OCI-M1 (cell line): ENCODE measurements at regions not wholly inside any gene's neighbourhood (a gene's known extent, or its start where the extent isn't known, plus 50 kb on each side); places are given as distances from the start of the nearest gene placed in this dataset.
A peak's percentile ranks its signal among the peaks of the same experiment; 100 is the strongest.

Experiments used
- DNase-seq: peaks from one replicate; lab custom pipeline; 2025; lab: John Stamatoyannopoulos, UW

DNA sequence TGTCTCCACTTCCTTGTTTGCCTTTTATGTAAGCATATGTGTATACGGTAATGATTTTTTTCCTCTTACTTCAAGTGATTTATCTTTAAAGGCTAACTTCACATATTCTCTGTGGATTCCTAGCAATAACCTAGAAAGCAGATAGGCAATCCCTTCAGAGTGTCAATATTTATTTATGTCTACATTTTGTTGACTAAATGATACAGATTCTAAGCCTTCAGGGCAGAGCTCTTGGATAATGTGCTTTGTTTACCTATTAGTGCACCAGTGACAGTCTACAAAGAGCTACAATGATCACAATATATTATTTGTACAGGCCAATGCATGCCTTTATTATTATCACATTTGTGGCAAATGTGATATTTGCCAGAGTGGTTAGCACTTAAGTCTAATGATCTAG lies 406.2 kb downstream of the EFNB2 start:
- no peak for DNase-seq

DNA sequence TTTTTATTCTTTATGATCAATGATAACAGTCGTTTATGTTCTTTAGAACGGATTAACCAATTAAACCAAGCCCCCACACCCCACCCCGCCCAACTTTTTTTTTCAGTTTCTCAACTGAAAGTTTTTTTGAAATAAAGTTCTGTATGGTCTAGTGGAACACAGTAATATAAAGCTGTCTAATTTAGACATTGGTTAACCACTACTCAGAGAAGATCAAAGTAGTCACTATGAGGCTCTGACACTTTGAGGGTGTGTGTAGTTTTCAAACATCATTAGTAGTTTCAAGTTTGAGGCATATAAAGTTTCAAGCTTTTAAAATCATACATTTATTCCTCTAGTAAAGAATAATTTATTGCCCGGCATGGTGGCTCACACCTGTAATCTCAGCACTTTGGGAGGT lies 413.2 kb downstream of the EFNB2 start:
- no peak for DNase-seq

DNA sequence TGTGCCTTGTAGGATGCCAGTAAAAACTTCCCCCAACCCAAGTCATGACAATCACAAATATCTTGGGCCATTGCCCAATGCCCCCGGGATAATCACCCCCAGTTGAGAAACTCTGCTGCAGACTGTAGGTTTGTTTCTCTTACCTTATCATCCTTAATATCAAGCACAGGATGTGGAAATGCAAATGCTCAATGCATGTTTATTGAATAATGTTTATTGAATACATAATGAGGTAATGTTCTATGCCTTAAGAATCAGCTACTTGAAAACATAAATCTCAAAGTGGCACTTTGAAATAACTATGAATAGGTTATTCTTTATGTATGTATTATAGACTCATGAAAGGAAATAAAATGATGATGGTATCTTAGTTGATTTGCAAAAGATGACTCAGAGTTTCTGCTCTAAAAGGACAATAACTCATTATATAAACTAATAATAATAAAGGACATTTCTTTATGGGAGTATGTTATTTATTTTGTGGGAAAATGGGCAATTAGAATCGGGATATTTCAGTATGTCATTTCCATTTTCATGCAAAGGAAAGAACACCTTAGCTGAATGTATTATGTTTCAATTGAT lies 414.2 kb downstream of the EFNB2 start:
- DNase-seq = no peak

DNA sequence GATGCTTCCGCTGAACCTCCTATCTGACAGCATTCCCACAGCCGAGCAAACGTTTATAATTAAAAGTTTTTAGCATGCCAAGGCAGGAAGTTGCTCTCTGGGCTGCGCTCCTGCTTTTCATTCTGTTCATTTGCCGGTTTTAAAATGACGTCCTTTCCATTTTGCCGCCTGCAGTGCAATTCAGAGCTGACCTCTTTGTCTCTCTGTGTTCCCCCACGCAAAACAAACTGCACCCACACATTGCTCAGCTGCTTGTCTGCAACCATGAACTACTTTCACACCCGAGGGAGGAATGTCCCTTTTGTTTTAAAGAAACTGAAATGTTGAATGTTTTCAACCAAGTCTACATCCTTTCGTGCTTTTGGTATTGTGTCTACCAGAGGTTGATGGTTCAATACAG lies 416.5 kb downstream of the EFNB2 start:
- no peak for DNase-seq

DNA sequence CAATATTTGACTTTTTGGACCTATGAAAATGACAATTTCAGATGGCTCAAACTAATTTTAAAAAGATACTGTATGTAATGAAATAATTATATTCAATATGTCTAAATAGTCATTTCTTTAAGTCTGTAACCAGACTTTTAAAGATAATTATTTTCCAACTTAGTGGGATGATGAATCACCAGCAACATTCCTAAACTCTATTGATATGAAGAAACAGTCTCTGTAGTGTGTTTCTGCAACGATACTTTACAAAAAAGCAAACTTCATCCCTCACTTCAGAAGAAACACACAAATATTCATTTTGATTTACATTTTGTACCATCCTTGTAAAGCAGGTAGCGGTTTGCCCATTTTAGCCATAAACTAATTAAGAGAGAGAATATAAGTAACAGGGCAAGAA lies 417.4 kb downstream of the EFNB2 start:
- DNase-seq = no peak

DNA sequence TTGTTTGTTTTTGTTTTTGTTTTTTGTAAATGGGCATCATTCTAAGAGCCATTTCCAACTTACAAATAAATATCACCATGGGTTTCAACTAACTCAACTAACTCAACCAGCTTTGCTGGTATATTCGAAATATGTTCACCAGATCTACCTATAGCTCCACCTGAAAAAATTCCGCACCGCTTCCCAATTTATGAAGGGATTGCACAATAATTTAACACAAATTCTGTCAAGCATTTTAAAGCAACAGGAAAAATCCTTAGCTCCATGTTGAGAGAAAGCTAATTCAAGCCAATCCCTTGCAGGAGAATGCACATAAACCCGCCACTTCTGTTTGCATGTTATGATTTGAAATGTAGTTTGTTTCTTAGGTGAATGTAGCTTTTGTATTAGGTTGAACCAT lies 417.8 kb downstream of the EFNB2 start:
- no peak for DNase-seq

DNA sequence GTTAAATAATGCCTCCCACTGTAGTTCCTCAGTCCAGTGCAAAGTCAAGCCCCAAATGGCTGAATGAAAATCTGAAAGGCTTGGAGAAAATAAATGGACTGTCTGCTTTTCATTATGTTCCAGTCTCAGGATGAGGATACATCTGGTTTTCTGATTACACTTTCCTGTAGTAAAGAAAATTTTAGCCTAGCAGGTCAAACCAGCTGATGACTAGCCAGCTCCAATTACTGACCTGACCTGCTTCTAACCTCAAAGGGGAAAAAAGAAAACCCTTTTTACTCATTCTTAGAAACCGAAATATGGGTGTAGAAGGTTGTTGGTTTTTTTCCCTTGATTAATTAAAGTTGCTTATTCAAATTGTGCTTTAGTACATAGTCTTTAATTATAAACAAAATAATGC lies 418.4 kb downstream of the EFNB2 start:
- no peak for DNase-seq

DNA sequence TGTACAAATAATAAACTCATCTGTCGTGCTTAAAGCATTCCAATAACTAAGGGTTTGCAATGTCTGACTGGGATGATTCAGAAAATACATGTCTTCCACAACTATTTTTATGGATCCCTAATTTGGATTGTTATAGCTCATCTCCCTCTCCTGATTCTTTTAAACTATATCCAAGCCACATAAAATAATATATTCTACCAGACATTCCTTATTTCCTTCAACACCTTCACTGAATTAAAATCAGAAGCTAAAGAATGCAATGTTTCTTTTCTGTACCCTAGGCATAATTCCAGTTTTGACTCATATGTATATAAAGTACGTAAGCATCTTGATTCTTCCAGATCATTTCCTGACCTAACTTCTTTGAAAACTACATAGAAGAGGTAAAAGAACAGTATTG lies 420.4 kb downstream of the EFNB2 start:
- no peak for DNase-seq

DNA sequence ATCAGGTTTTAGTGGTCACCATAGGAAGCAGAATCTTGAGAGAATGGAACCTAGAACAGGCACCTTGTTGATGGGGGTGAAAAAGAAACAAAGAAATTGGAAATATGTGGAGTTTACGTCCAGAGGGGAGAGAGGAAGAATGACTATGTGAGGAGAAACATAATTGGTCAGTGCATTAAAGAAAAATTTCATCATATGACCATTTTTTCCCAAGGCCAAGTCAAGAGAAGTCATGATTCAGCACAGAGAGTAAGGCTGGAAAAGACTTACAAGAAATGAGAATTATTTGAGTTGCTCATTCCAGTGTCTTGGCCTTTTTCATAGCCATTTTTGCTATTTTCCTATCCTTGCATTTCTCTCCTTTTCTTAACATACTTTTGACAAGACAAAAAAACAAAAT lies 421.7 kb downstream of the EFNB2 start:
- DNase-seq = no peak

DNA sequence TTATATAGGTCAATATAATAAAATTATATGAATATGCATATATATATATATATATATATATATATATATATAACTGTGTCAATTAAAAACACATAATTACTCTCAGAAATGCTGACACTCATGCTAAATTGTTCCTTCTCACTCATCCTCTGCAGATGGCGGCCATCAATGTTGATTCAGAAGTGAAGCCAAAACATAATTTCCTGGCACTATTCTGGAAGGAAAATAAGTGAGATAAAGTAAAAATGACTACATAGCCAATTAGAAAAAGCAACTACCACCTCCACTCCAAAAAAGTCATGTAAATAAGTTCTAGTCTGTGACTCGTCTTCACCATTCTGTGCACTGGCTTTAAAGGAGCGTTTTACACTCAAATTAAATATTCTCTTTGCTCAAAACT lies 423.3 kb downstream of the EFNB2 start:
- DNase-seq = no peak

DNA sequence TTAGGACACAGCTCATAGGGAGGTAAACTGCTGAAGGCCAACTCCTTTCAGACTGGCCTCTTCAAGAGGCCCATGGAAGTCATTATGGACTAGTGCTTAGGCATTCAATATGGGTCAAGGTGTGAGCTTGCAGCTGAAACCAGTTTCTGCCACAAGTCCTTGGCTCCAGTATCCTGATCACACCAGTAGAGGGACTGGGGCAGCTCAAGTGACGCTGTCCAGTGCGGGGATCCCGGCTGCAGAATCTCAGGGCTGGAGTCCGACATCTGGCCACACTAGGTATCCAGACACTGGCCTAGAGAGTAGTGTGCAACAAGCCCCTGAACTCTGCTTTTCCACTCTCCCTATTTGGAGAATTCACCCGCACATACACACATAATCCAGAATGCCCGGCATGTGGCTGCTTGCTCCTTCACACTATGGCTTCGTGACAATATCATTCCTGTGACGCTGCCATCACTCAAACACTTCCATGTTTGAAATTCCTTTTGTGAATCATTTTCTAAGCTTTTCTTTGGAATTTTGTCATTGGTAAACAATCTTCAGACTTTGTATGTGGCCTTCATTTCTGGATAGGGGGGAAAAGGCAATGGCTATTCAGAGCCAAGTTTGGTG lies 425.1 kb downstream of the EFNB2 start:
- DNase-seq = no peak

DNA sequence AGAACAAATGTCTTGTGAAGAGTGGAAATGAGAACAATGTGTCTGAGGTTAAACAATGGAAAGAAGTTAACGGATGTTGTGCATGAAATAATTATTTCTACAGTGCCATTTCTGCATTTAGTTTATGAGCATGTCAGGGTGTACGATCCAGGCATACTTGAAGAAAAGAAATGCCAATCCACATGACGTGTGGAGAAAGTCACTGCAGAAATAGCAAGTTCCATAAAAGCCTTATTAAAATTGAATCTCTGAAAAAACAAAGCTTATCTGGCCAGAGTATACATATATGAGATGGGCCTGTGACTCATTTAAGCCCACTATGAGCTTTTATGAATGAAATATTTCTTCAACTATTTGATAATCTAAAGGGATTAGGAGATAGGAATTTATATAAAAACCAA lies 426.1 kb downstream of the EFNB2 start:
- DNase-seq = no peak

DNA sequence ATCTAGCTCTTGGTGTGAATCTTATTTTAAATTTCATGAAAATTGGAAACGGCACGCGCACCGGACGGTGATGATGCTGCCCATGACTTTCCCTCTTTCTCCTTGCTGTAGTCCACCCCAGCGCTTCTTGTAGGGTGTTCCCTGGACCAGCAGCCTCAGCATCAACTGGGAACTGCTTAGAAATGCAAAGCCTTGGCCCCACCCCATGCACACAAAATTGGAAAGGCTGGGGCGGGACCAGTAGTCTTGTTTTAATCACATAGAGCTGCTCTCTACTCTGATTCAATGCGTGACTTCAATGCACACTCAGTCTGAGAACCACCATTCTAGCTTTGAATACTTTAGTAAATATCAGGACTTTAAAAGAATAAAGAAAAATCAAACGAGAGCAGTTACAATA lies 427.1 kb downstream of the EFNB2 start:
- no peak for DNase-seq

DNA sequence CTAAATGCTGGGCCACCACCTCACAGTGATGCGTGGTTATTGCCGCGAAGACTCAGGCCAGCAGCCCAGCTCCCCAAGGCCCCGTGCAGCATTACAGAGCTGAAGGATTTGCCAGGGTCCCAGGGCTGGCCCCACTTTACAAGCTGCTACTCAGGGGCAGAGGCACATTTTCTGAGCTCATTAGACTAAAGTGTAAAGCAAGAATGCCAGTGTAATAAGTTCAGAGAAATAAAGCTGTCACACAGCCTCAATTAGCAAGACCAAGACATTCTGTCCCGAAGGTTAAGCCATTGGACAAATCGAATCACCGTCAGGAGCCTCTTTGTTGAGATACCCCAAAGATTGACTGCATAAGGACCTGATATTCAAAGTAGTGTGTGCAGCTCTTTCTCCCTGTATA lies 428.4 kb downstream of the EFNB2 start:
- no peak for DNase-seq

DNA sequence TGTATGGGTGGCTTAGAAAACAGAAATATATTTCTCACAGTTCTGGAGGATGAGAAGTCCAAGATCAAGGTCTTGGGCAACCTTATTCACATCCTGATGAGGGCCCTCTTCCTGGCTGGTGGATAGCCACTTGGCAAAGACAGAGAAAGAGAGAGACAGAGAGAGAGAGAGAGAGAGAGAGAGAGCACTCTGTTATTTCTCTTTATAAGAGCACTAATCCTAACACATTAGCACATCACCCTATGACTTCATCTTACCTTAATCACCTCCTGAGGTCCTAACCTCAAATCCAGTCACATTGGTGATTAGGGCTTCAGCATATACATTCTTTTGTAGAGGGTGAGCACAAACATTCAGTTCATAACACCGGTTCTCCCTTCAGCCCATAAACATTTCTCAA lies 430.3 kb downstream of the EFNB2 start:
- DNase-seq = no peak

DNA sequence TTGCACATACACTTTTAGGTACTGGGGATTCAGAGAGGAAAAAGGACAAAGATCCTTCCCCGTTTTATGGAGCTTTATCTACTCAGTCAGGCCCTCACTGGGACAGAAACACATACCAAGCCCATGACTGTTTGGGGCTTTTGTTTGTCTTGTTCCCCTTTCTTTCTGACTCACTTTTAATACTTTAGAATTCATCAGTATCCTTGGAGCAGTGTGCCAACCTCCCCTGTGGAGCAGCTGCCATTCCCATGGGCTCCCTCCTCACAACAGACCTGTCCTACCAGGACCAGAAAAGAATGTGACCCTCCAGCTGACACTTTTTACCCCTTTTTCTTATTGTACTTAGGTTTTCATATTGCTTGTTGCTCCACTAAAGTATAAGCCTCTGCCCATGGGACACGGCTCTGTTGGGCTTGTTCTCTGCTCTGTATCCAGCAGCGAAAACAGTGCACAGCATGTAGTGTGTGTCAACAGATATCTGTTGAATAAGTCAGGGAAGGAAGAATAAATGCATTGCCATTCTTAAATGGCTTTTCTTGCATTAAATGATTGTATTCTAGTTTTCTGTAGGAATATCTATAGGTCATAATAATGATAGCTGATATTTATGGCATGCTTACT lies 431.1 kb downstream of the EFNB2 start:
- DNase-seq = peak; percentile 12

DNA sequence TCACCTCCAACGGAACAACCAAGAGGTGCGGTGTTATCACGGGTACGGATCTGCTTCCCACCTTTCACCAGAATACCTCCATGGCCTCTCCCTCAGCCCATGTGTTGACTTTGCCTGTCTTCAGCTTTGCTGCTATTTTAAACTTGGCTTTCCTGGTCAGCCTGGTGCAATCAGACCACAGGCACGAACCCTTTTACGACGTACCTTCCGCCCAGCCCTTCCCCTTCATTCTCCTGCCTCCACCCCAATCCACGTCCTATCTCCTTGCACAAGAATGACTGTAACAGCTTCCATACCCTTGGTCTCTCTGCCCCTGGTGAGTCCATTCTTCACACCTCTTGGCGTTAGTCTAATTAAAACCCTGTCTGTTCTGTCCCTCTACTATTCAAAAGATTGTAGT lies 431.7 kb downstream of the EFNB2 start:
- no peak for DNase-seq

DNA sequence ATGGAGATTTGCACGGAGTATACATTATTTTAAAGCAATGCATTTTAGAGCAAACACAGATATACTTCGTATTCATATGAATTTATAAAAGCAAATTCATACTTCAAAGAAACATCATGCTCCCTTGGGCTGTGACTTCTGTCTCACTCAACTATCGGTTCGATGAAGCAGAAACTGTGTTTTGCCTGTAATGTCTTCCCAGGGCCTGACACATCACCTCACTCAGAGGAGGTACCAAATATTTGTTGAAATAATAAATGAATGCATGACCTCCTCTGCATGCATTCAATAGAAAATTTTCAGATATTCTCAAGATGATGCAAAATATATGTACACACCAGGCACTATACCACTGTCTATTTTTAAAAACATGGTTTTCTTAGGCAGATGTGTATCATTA lies 432.7 kb downstream of the EFNB2 start:
- DNase-seq = no peak

DNA sequence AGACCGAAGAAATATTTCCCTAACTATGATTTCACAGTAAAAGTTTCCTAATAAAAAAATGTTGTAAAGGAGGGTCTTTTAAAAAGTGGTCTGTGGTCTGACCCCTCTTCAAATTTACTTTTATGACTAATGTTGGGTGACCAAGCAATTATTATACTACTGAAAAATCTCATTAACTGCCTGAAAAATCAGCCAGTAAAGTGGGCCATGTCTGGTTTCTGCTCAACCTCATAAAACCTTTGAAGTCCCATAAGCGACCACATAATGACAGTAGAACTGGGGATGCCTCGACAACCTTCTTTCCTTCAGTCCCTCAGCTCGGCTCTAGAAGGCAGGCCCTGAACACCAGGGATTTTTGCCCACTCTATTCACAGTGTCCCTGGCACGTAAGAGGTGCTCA lies 434.3 kb downstream of the EFNB2 start:
- DNase-seq = no peak

DNA sequence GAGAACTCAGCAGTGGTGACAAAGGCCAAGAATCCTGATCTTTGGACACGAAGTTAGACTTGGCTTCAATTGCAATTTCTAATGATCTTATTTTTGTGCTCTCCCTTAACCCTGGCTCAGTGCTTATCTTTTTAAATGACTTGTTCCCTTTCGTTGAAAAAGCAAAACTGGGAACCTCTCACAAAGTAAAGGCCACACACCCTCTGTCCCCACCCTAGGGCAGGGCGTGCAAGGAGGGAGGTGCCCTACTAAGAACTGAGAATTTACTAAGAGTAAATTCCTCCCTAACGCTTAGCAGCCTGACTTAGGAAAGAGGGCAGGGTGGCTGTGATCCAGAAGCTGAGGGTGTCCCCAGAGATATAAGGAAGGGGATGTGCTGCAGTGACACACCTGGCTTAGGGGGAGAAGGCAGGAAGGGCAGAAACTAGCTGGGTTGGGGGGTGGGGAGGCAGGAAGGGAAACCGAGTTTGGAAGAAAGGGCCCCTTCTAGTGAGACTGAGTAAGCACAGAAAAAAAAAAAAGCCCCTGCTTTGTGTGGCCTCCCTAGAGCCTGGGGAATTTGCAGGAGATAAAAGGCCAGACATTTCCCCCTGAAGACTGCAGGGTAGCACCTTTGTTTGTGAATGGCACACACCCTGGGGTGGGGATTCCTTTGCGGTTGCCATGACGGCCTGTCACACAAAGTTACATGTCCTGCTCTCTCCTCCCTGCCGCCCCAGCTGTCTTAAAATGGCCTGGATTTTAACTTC lies 435.1 kb downstream of the EFNB2 start:
- peak; percentile 30 for DNase-seq

DNA sequence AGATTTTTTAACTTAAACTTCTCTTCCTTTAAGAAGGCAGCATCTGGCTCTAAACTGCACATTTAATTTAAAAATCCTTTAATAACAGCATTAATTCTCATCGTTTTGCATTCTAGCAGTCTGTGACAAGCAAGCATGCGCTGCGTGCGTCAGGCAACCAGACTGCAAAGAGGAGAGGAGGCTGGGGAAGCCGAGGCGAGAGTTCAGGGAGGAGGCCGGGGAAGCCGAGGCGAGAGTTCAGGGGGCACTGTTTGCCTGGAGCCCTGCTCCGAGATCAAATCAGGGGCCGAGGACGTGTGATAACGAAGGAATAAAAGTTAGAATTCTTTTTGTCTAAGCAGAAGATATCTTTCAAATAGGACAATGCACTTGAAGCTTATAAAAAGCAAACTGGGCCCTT lies 435.7 kb downstream of the EFNB2 start:
- DNase-seq = no peak

DNA sequence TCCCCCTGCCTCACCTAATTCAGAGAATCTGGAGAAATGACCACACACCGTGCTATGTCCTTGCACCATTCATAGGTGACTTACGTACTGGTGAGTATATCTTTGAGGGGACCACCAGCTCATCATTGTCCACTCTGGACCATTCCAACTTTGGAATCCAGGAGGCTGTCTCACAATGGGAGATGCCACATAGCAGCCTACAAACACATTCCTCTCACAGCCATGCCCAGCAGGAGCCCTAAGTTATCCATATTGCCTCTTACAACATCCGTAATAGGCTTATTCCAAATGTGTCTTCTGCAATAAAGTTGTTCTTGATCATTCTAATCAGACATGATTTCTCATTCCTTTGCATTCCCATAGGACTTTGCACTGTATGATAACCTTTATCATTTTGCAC lies 436.7 kb downstream of the EFNB2 start:
- DNase-seq = no peak

DNA sequence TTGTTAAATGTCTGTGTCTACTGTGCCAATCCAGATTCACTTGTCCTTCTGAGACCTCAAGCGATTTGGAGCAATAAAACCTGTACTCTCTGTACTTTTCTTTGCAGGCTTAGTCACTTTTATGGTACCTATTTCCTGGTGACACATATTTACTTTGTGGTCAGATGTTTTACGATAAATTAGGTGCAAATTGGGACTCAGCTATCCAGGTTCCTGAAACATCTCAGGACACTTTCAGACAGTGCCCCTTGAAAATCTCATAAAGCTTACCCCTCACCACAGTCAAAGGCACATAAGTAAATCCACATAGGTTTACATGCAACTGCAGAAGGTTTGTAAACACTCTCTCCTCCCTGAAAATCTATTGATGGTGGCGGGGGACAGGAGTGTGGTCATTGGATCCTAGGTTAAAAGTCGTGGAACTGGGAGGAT lies 438.8 kb downstream of the EFNB2 start:
- DNase-seq = no peak
